PFSK-1 (cell line): ENCODE measurements at regions not wholly inside any gene's neighbourhood (a gene's known extent, or its start where the extent isn't known, plus 50 kb on each side); places are given as distances from the start of the nearest gene placed in this dataset.

Experiments used
- FOXP2 ChIP-seq: optimal IDR thresholded peaks from 2 replicates; pipeline ENCODE3; 2011; ENCODE audit warnings: borderline replicate concordance, control low read depth, inconsistent platforms; ENCODE audit not compliant: insufficient read depth; ENCODE audit errors: extremely low read length, extremely low read depth
- POLR2AphosphoS5 ChIP-seq: IDR thresholded peaks from 2 replicates; pipeline ENCODE4 v1.6.1; 2012; ENCODE audit warnings: low read depth, mild to moderate bottlenecking, control low read depth, low read length, moderate library complexity
- REST ChIP-seq, 2 experiments: IDR thresholded peaks; 2 replicates each; pipeline versions ENCODE4 v1.6.1 to v1.8.0; 2011 to 2012; ENCODE audit warnings: low read depth in 2 of 2, low read length in 2 of 2, control low read depth in 1 of 2, inconsistent platforms in 1 of 2, mild to moderate bottlenecking in 1 of 2, moderate library complexity in 1 of 2; ENCODE audit not compliant: insufficient read depth in 1 of 2
- SIN3A ChIP-seq: IDR thresholded peaks from 2 replicates; pipeline ENCODE4 v1.6.1; 2012; ENCODE audit warnings: mild to moderate bottlenecking, low read length, moderate library complexity, borderline replicate concordance; ENCODE audit not compliant: insufficient read depth
- TAF1 ChIP-seq: IDR thresholded peaks from 2 replicates; pipeline ENCODE4 v1.6.1; 2012; ENCODE audit warnings: low read length, control low read depth, borderline replicate concordance; ENCODE audit not compliant: insufficient read depth

- TF ChIP-seq FOXP2 (no peak), POLR2AphosphoS5 (no peak), TAF1 (no peak), REST (IDR thresholded peaks at IDR 0.05; ENCODE audit: insufficient read depth in 1 of 2, low read depth in 2 of 2, low read length in 2 of 2) (no peak), SIN3A (no peak)
Observed at GRCh38 chr5:92329759-92330158, 946.6 kb upstream of the ARRDC3 start.

GRCh38 chr5:92328584-92329259 is 945.6 kb upstream of the ARRDC3 start:
- TF ChIP-seq SIN3A (no peak), POLR2AphosphoS5 (no peak), REST (IDR thresholded peaks at IDR 0.05; ENCODE audit: insufficient read depth in 1 of 2, low read depth in 2 of 2, low read length in 2 of 2) (no peak), TAF1 (no peak), FOXP2 (no peak)

DNA sequence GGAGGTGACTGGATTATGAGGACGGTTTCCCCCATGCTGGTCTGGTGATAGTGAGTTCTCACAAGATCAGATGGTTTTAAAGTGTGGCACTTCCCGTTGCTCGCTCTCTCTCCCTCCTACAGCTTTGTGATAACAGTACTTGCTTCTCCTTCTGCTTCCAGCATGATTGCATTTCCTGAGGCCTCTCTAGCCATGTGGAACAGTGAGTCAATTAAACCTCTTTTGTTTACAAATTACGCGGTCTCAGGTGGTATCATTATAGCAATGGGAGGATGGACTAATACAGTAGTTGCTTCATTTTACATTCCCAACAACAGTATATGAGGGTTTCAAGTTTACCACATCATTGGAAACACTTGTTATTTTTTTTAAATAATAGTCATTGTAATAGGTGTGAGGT is 937.3 kb upstream of the ARRDC3 start:
- TF ChIP-seq TAF1 (no peak), POLR2AphosphoS5 (no peak), FOXP2 (no peak), SIN3A (no peak), REST (IDR thresholded peaks at IDR 0.05; ENCODE audit: insufficient read depth in 1 of 2, low read depth in 2 of 2, low read length in 2 of 2) (no peak)

- TF ChIP-seq REST (IDR thresholded peaks at IDR 0.05; ENCODE audit: insufficient read depth in 1 of 2, low read depth in 2 of 2, low read length in 2 of 2) (no peak), POLR2AphosphoS5 (no peak), FOXP2 (no peak)
Observed at GRCh38 chr5:92313385-92313784, 930.3 kb upstream of the ARRDC3 start.
